Urinary bladder (tissue), 3 donors: ENCODE measurements at regions not wholly inside any gene's neighbourhood (a gene's known extent, or its start where the extent isn't known, plus 50 kb on each side); places are given as distances from the start of the nearest gene placed in this dataset.

ENCODE experiments used
- DNase-seq: peaks from one replicate; pipeline ENCODE4 v3.0.0-alpha.2; 2015; ENCODE audit errors: extremely low spot score
- H3K27ac ChIP-seq: one replicate; pipeline ENCODE4 v1.5.1; 2013; ENCODE audit warnings: low read depth, mild to moderate bottlenecking, moderate library complexity
- H3K36me3 ChIP-seq: one replicate; pipeline ENCODE4 v1.6.1; 2013; ENCODE audit warnings: mild to moderate bottlenecking, moderate library complexity; ENCODE audit not compliant: insufficient read depth
- H3K4me1 ChIP-seq: one replicate; pipeline ENCODE4 v1.6.1; 2013; ENCODE audit warnings: mild to moderate bottlenecking, moderate library complexity; ENCODE audit not compliant: insufficient read depth
- H3K4me3 ChIP-seq: one replicate; pipeline ENCODE4 v1.5.1; 2013; ENCODE audit warnings: low read depth, low read length
- WGBS: extraction: QIAGEN DNeasy Blood & Tissue Kit; methylation state at CpG from one replicate; pipeline ENCODE4 v1.1.7; 2013; 5-methylcytosine and 5-hydroxymethylcytosine counted together
- donor health status: healthy with polysubstance abuse.
- donor health status: healthy.

- no peak overlapping the region for H3K27ac ChIP-seq
- 95% methylated on average over 4 of the region's 4 CpGs for WGBS
- H3K4me1 ChIP-seq = no peaks in the 10 kb centered on the region
- no peak overlapping the region for H3K4me3 ChIP-seq
- DNase-seq = no peak
- no peaks in the 10 kb centered on the region for H3K36me3 ChIP-seq
Measured at GRCh38 chr11:90855531-90855930, 632.7 kb upstream of the CHORDC1 start.

- no peaks in the 10 kb centered on the region for H3K4me1 ChIP-seq
- no peaks in the 10 kb centered on the region for H3K36me3 ChIP-seq
- no peak overlapping the region for H3K4me3 ChIP-seq
- no peak for DNase-seq
- no peak overlapping the region for H3K27ac ChIP-seq
Measured at GRCh38 chr11:90851196-90851595, 628.3 kb upstream of the CHORDC1 start.

- 97% methylated on average over 4 of the region's 4 CpGs for WGBS
Measured at GRCh38 chr11:90849312-90849711, 626.5 kb upstream of the CHORDC1 start.

GRCh38 chr11:90847268-90847886 is 624.5 kb upstream of the CHORDC1 start:
- Histone ChIP-seq H3K4me3 (no peak overlapping the region), H3K36me3 (no peaks in the 10 kb centered on the region), H3K27ac (no peak overlapping the region), H3K4me1 (no peaks in the 10 kb centered on the region)
- 89% methylated on average over 1 of the region's 1 CpG for WGBS
- no peak for DNase-seq

More at GRCh38 chr11:90849312-90849711, 626.5 kb upstream of the CHORDC1 start:
- Histone ChIP-seq H3K4me3 (no peak overlapping the region), H3K4me1 (no peaks in the 10 kb centered on the region), H3K36me3 (no peaks in the 10 kb centered on the region), H3K27ac (no peak overlapping the region)
- DNase-seq = no peak

GRCh38 chr11:90846628-90847027 is 623.8 kb upstream of the CHORDC1 start:
- H3K36me3 ChIP-seq = no peaks in the 10 kb centered on the region
- peak; percentile 21 for DNase-seq
- 49% methylated on average over 3 of the region's 3 CpGs for WGBS

GRCh38 chr11:90845799-90846198 is 623.0 kb upstream of the CHORDC1 start:
- 87% methylated on average over 2 of the region's 2 CpGs for WGBS

More at GRCh38 chr11:90846628-90847027, 623.8 kb upstream of the CHORDC1 start:
- no peaks in the 10 kb centered on the region for H3K4me1 ChIP-seq
- H3K4me3 ChIP-seq = no peak overlapping the region
- no peak overlapping the region for H3K27ac ChIP-seq

GRCh38 chr11:90845126-90845525 is 622.3 kb upstream of the CHORDC1 start:
- Histone ChIP-seq H3K27ac (no peak overlapping the region), H3K36me3 (no peaks in the 10 kb centered on the region), H3K4me3 (no peak overlapping the region), H3K4me1 (no peaks in the 10 kb centered on the region)
- 74% methylated on average over 1 of the region's 1 CpG for WGBS
- no peak for DNase-seq

More at GRCh38 chr11:90845799-90846198, 623.0 kb upstream of the CHORDC1 start:
- Histone ChIP-seq H3K27ac (no peak overlapping the region), H3K4me1 (no peaks in the 10 kb centered on the region), H3K36me3 (no peaks in the 10 kb centered on the region), H3K4me3 (no peak overlapping the region)
- no peak for DNase-seq

- 91% methylated on average over 3 of the region's 3 CpGs for WGBS
- Histone ChIP-seq H3K4me1 (no peaks in the 10 kb centered on the region), H3K27ac (no peak overlapping the region), H3K4me3 (no peak overlapping the region), H3K36me3 (no peaks in the 10 kb centered on the region)
- no peak for DNase-seq
Measured at GRCh38 chr11:90844041-90844440, 621.2 kb upstream of the CHORDC1 start.

GRCh38 chr11:90842681-90843080 is 619.8 kb upstream of the CHORDC1 start:
- Histone ChIP-seq H3K4me1 (no peaks in the 10 kb centered on the region), H3K36me3 (no peaks in the 10 kb centered on the region), H3K4me3 (no peak overlapping the region), H3K27ac (no peak overlapping the region)
- no peak for DNase-seq

GRCh38 chr11:90840071-90840470 is 617.2 kb upstream of the CHORDC1 start:
- Histone ChIP-seq H3K27ac (no peak overlapping the region), H3K4me3 (no peak overlapping the region), H3K4me1 (no peaks in the 10 kb centered on the region), H3K36me3 (no peaks in the 10 kb centered on the region)
- no peak for DNase-seq
- 95% methylated on average over 2 of the region's 2 CpGs for WGBS

- no peak for DNase-seq
- no peak overlapping the region for H3K4me3 ChIP-seq
- 75% methylated on average over 1 of the region's 1 CpG for WGBS
- no peak overlapping the region for H3K27ac ChIP-seq
- H3K36me3 ChIP-seq = no peaks in the 10 kb centered on the region
- H3K4me1 ChIP-seq = no peaks in the 10 kb centered on the region
Measured at GRCh38 chr11:90836031-90836430, 613.2 kb upstream of the CHORDC1 start.

- no peaks in the 10 kb centered on the region for H3K36me3 ChIP-seq
- 76% methylated on average over 4 of the region's 4 CpGs for WGBS
- H3K4me1 ChIP-seq = no peaks in the 10 kb centered on the region
- DNase-seq = no peak
- H3K27ac ChIP-seq = no peak overlapping the region
- H3K4me3 ChIP-seq = no peak overlapping the region
Measured at GRCh38 chr11:90823446-90823845, 600.6 kb upstream of the CHORDC1 start.

GRCh38 chr11:90822996-90823395 is 600.1 kb upstream of the CHORDC1 start:
- Histone ChIP-seq H3K27ac (no peak overlapping the region), H3K4me3 (no peak overlapping the region), H3K4me1 (no peaks in the 10 kb centered on the region), H3K36me3 (no peaks in the 10 kb centered on the region)
- peak; percentile 63 for DNase-seq
- 25% methylated on average over 5 of the region's 5 CpGs for whole genome bisulfite sequencing

- DNase-seq = no peak
- no peak overlapping the region for H3K4me3 ChIP-seq
- H3K36me3 ChIP-seq = no peaks in the 10 kb centered on the region
- H3K4me1 ChIP-seq = no peaks in the 10 kb centered on the region
- no peak overlapping the region for H3K27ac ChIP-seq
- 95% methylated on average over 1 of the region's 1 CpG for WGBS
Measured at GRCh38 chr11:90818196-90818745, 595.4 kb upstream of the CHORDC1 start.
